ENCODE measurements at regions not wholly inside any gene's neighbourhood (a gene's known extent, or its start where the extent isn't known, plus 50 kb on each side); places are given as distances from the start of the nearest gene placed in this dataset.

- TF ChIP-seq EZH2phosphoT487 (IDR thresholded peaks at IDR 0.05; ENCODE audit: borderline replicate concordance, low read length) (no peak), CTCF (IDR thresholded peaks at IDR 0.05; ENCODE audit: low read depth, low read length, poor library complexity, severe bottlenecking) (no peak)
- Histone ChIP-seq H4K20me1 (ENCODE audit: control insufficient read depth, insufficient read depth, low read depth, low read length) (no peaks in the 10 kb centered on the region), H3K4me2 (ENCODE audit: low read length) (no peak overlapping the region), H3K4me1 (ENCODE audit: control insufficient read depth, low read length) (no peaks in the 10 kb centered on the region), H3K9me2 (replicated peaks; ENCODE audit: control insufficient read depth, low read length) (no peaks in the 10 kb centered on the region), H3K36me3 (ENCODE audit: control insufficient read depth, low read length) (no peaks in the 10 kb centered on the region), H3F3A (ENCODE audit: control insufficient read depth, insufficient read depth) (no peaks in the 10 kb centered on the region), H3K4me3 (ENCODE audit: low read length) (no peak overlapping the region), H3K27ac (ENCODE audit: low read depth, low read length) (no peak overlapping the region), H3K27me3 (ENCODE audit: control insufficient read depth, low read length) (no peaks in the 10 kb centered on the region), H3K79me2 (ENCODE audit: control insufficient read depth, low read length) (no peaks in the 10 kb centered on the region), H3K9me3 (ENCODE audit: control insufficient read depth, insufficient read depth, low read length) (no peaks in the 10 kb centered on the region)
These were observed 1527.7 kb upstream of the CDH8 start for GRCh38 chr16:63563819-63564505.

- no peak overlapping the region for H3K4me2 ChIP-seq (ENCODE audit: low read length)
- no peak for TF ChIP-seq EZH2phosphoT487 (IDR thresholded peaks at IDR 0.05; ENCODE audit: borderline replicate concordance, low read length)
- TF ChIP-seq CTCF (IDR thresholded peaks at IDR 0.05; ENCODE audit: low read depth, low read length, poor library complexity, severe bottlenecking), result no peak
- H3K36me3 ChIP-seq (ENCODE audit: control insufficient read depth, low read length), result no peaks in the 10 kb centered on the region
- no peak overlapping the region for H3K27ac ChIP-seq (ENCODE audit: low read depth, low read length)
- H3K9me3 ChIP-seq (ENCODE audit: control insufficient read depth, insufficient read depth, low read length), result no peaks in the 10 kb centered on the region
- no peaks in the 10 kb centered on the region for H3F3A ChIP-seq (ENCODE audit: control insufficient read depth, insufficient read depth)
- no peaks in the 10 kb centered on the region for H4K20me1 ChIP-seq (ENCODE audit: control insufficient read depth, insufficient read depth, low read depth, low read length)
- no peaks in the 10 kb centered on the region for H3K27me3 ChIP-seq (ENCODE audit: control insufficient read depth, low read length)
- H3K9me2 ChIP-seq (replicated peaks; ENCODE audit: control insufficient read depth, low read length), result no peaks in the 10 kb centered on the region
- no peaks in the 10 kb centered on the region for H3K4me1 ChIP-seq (ENCODE audit: control insufficient read depth, low read length)
- H3K4me3 ChIP-seq (ENCODE audit: low read length), result no peak overlapping the region
- H3K79me2 ChIP-seq (ENCODE audit: control insufficient read depth, low read length), result no peaks in the 10 kb centered on the region
These were observed 1517.7 kb upstream of the CDH8 start for GRCh38 chr16:63553980-63554379.

GRCh38 chr16:63539276-63539675 lies 1503.0 kb upstream of the CDH8 start:
- no peak overlapping the region for H3K27ac ChIP-seq (ENCODE audit: low read depth, low read length)
- TF ChIP-seq EZH2phosphoT487 (IDR thresholded peaks at IDR 0.05; ENCODE audit: borderline replicate concordance, low read length) (no peak), CTCF (IDR thresholded peaks at IDR 0.05; ENCODE audit: low read depth, low read length, poor library complexity, severe bottlenecking) (no peak)
- no peak overlapping the region for H3K4me2 ChIP-seq (ENCODE audit: low read length)
- no peaks in the 10 kb centered on the region for H3K79me2 ChIP-seq (ENCODE audit: control insufficient read depth, low read length)
- H4K20me1 ChIP-seq (ENCODE audit: control insufficient read depth, insufficient read depth, low read depth, low read length), result no peaks in the 10 kb centered on the region
- H3K9me3 ChIP-seq (ENCODE audit: control insufficient read depth, insufficient read depth, low read length), result no peaks in the 10 kb centered on the region
- no peak overlapping the region for H3K4me3 ChIP-seq (ENCODE audit: low read length)
- H3K4me1 ChIP-seq (ENCODE audit: control insufficient read depth, low read length), result no peaks in the 10 kb centered on the region
- H3K36me3 ChIP-seq (ENCODE audit: control insufficient read depth, low read length), result no peaks in the 10 kb centered on the region
- H3K9me2 ChIP-seq (replicated peaks; ENCODE audit: control insufficient read depth, low read length), result no peaks in the 10 kb centered on the region
- no peaks in the 10 kb centered on the region for H3F3A ChIP-seq (ENCODE audit: control insufficient read depth, insufficient read depth)
- no peaks in the 10 kb centered on the region for H3K27me3 ChIP-seq (ENCODE audit: control insufficient read depth, low read length)

Measured in DOHH2 (cell line).